WTC11 (cell line): ENCODE measurements at regions not wholly inside any gene's neighbourhood (a gene's known extent, or its start where the extent isn't known, plus 50 kb on each side); places are given as distances from the start of the nearest gene placed in this dataset.

Source experiments
- ATAC-seq: fragments of 200-7000 bp; cut with Tn5 transposase; 2 replicates; pipeline ENCODE4 v1.10.0; 2021; ENCODE audit warnings: mild to moderate bottlenecking, moderate library complexity
- CTCF ChIA-PET: fragments of 300-600 bp; sonication (Branson Sonifier 250); formaldehyde crosslinking; loops from one replicate; lab custom pipeline; 2021; ENCODE audit warnings: antibody characterized with exemption; lab: Charles Lee
- POLR2A ChIA-PET: fragments of 350-600 bp; sonication (Branson Sonifier 250); formaldehyde crosslinking; loops from one replicate; lab custom pipeline; 2021; ENCODE audit warnings: antibody characterized with exemption; lab: Charles Lee
- DNase-seq: peaks from one replicate; pipeline ENCODE4 v3.0.0; 2021; ENCODE audit warnings: low spot score
- H3K27ac Mint-ChIP-seq: 2 replicates; pipeline ENCODE4 v1.8.0; 2021; ENCODE audit warnings: mixed read lengths
- H3K27me3 Mint-ChIP-seq: 2 replicates; pipeline ENCODE4 v1.8.0; 2021; ENCODE audit warnings: low read depth, mild to moderate bottlenecking, moderate library complexity, mixed read lengths
- H3K36me3 Mint-ChIP-seq: 2 replicates; pipeline ENCODE4 v1.8.0; 2021; ENCODE audit warnings: mixed read lengths
- H3K4me1 Mint-ChIP-seq: 2 replicates; pipeline ENCODE4 v1.8.0; 2022; ENCODE audit warnings: mixed read lengths
- H3K4me3 Mint-ChIP-seq: 2 replicates; pipeline ENCODE4 v1.8.0; 2021; ENCODE audit warnings: mild to moderate bottlenecking, moderate library complexity, mixed read lengths
- H3K9me3 Mint-ChIP-seq: 2 replicates; pipeline ENCODE4 v1.8.0; 2021; ENCODE audit warnings: mixed read lengths
- ATF6 ChIP-seq: sonication (generic); formaldehyde crosslinking; IDR thresholded peaks from 2 replicates; pipeline ENCODE4 v1.8.1; 2023; ENCODE audit warnings: mild to moderate bottlenecking, missing genetic modification reagents
- ELF4 ChIP-seq: sonication (generic); formaldehyde crosslinking; IDR thresholded peaks from 2 replicates; pipeline ENCODE4 v1.8.1; 2022; ENCODE audit warnings: low read depth, mild to moderate bottlenecking, moderate library complexity, missing genetic modification reagents
- HMGA2 ChIP-seq: fragments of 250-450 bp; sonication (Bioruptor Pico); IDR thresholded peaks from 2 replicates; pipeline ENCODE4 v1.4.0; 2021; ENCODE audit warnings: mild to moderate bottlenecking, moderate library complexity
- IRF1 ChIP-seq: sonication (generic); formaldehyde crosslinking; IDR thresholded peaks from 2 replicates; pipeline ENCODE4 v1.8.0; 2023; ENCODE audit warnings: missing genetic modification reagents
- IRF2 ChIP-seq: sonication (generic); formaldehyde crosslinking; IDR thresholded peaks from 2 replicates; pipeline ENCODE4 v1.8.0; 2022; ENCODE audit warnings: low read depth, missing genetic modification reagents, borderline replicate concordance
- KAT7 ChIP-seq: sonication (generic); formaldehyde crosslinking; IDR thresholded peaks from 2 replicates; pipeline ENCODE4 v1.8.1; 2023; ENCODE audit warnings: missing genetic modification reagents, mild to moderate bottlenecking, borderline replicate concordance
- MXD4 ChIP-seq: fragments of 250-450 bp; sonication (Bioruptor Pico); IDR thresholded peaks from 2 replicates; pipeline ENCODE4 v1.8.0; 2021; ENCODE audit warnings: mild to moderate bottlenecking, moderate library complexity, borderline replicate concordance
- NFATC4 ChIP-seq: fragments of 250-450 bp; sonication (Bioruptor Pico); IDR thresholded peaks from 2 replicates; pipeline ENCODE4 v1.9.0; 2021; ENCODE audit warnings: mild to moderate bottlenecking
- NR1H2 ChIP-seq: sonication (generic); formaldehyde crosslinking; IDR thresholded peaks from 2 replicates; pipeline ENCODE4 v1.9.0; 2021; ENCODE audit warnings: mild to moderate bottlenecking, moderate library complexity, missing genetic modification reagents
- NR3C1 ChIP-seq: sonication (generic); formaldehyde crosslinking; conservative IDR thresholded peaks from 2 replicates; pipeline ENCODE4 v1.8.1; 2023; ENCODE audit warnings: low read depth, mild to moderate bottlenecking, missing genetic modification reagents
- PRDM15 ChIP-seq: sonication (generic); formaldehyde crosslinking; IDR thresholded peaks from 2 replicates; pipeline ENCODE4 v1.8.0; 2022; ENCODE audit warnings: missing genetic modification reagents
- RORB ChIP-seq: fragments of 250-450 bp; sonication (Bioruptor Pico); IDR thresholded peaks from 2 replicates; pipeline ENCODE4 v1.9.0; 2021; ENCODE audit warnings: mild to moderate bottlenecking
- SMAD3 ChIP-seq: sonication (generic); formaldehyde crosslinking; IDR thresholded peaks from 2 replicates; pipeline ENCODE4 v1.8.0; 2022; ENCODE audit warnings: missing genetic modification reagents, mild to moderate bottlenecking, borderline replicate concordance
- ZNF423 ChIP-seq: fragments of 250-450 bp; sonication (Bioruptor Pico); IDR thresholded peaks from 2 replicates; pipeline ENCODE4 v2.1.2; 2022; ENCODE audit warnings: mild to moderate bottlenecking, moderate library complexity
- TF ChIP-seq, protein P1 (sequence below): sonication (generic); formaldehyde crosslinking; IDR thresholded peaks from 2 replicates; pipeline ENCODE4 v1.8.1; 2023; ENCODE audit warnings: mild to moderate bottlenecking, missing genetic modification reagents, moderate library complexity
- TF ChIP-seq, protein P2 (sequence below): sonication (generic); formaldehyde crosslinking; IDR thresholded peaks from 2 replicates; pipeline ENCODE4 v1.8.0; 2022; ENCODE audit warnings: mild to moderate bottlenecking, missing genetic modification reagents
- TF ChIP-seq, protein P3 (sequence below): sonication (generic); formaldehyde crosslinking; IDR thresholded peaks from 2 replicates; pipeline ENCODE4 v1.8.1; 2022; ENCODE audit warnings: low read depth, mild to moderate bottlenecking, moderate library complexity, missing genetic modification reagents, borderline replicate concordance

GRCh38 chr1:24992124-24992760 lies 62.2 kb upstream of the RUNX3 start:
- POLR2A ChIA-PET: interaction anchor here (0.7 kb wide), 1 partner anchor 30 kb away, joined by 3 read pairs; no protein-coding TSS in a partner anchor
- DNase-seq: no peak
- TF ChIP-seq ELF4 (no peak), NR1H2 (CRISPR knock-in tag) (no peak), MXD4 (no peak), PRDM15 (CRISPR knock-in tag) (no peak), KAT7 (CRISPR knock-in tag) (no peak), IRF2 (CRISPR knock-in tag) (no peak), IRF1 (CRISPR knock-in tag) (no peak), SMAD3 (no peak), HMGA2 (CRISPR knock-in tag) (no peak), RORB (CRISPR knock-in tag) (no peak), NR3C1 (no peak), ATF6 (CRISPR knock-in tag) (no peak), ZNF423 (no peak), NFATC4 (no peak)
- TF ChIP-seq, protein P1, sequence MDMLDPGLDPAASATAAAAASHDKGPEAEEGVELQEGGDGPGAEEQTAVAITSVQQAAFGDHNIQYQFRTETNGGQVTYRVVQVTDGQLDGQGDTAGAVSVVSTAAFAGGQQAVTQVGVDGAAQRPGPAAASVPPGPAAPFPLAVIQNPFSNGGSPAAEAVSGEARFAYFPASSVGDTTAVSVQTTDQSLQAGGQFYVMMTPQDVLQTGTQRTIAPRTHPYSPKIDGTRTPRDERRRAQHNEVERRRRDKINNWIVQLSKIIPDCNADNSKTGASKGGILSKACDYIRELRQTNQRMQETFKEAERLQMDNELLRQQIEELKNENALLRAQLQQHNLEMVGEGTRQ (CRISPR knock-in tag): no peak
- TF ChIP-seq, protein P2, sequence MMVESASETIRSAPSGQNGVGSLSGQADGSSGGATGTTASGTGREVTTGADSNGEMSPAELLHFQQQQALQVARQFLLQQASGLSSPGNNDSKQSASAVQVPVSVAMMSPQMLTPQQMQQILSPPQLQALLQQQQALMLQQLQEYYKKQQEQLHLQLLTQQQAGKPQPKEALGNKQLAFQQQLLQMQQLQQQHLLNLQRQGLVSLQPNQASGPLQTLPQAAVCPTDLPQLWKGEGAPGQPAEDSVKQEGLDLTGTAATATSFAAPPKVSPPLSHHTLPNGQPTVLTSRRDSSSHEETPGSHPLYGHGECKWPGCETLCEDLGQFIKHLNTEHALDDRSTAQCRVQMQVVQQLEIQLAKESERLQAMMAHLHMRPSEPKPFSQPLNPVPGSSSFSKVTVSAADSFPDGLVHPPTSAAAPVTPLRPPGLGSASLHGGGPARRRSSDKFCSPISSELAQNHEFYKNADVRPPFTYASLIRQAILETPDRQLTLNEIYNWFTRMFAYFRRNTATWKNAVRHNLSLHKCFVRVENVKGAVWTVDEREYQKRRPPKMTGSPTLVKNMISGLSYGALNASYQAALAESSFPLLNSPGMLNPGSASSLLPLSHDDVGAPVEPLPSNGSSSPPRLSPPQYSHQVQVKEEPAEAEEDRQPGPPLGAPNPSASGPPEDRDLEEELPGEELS: no peak
- TF ChIP-seq, protein P3, sequence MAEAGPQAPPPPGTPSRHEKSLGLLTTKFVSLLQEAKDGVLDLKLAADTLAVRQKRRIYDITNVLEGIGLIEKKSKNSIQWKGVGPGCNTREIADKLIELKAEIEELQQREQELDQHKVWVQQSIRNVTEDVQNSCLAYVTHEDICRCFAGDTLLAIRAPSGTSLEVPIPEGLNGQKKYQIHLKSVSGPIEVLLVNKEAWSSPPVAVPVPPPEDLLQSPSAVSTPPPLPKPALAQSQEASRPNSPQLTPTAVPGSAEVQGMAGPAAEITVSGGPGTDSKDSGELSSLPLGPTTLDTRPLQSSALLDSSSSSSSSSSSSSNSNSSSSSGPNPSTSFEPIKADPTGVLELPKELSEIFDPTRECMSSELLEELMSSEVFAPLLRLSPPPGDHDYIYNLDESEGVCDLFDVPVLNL (CRISPR knock-in tag): no peak
- TF ChIP-seq, all 79 proteins: peak for 0
- no peak for ATAC-seq
- no peaks in the 10 kb centered on the region; the same call in 1 of the 2 replicates for H3K27me3 Mint-ChIP-seq
- H3K4me3 Mint-ChIP-seq: no peak overlapping the region
- CTCF ChIA-PET: interaction anchor here (1.1 kb wide), 1 partner anchor 11 kb away, joined by 4 read pairs; no protein-coding TSS in a partner anchor
- peaks cover 10% of the 10 kb centered on the region for H3K9me3 Mint-ChIP-seq
- H3K4me1 Mint-ChIP-seq: peaks cover 12% of the 10 kb centered on the region
- no peaks in the 10 kb centered on the region for H3K36me3 Mint-ChIP-seq
- H3K27ac Mint-ChIP-seq: no peak overlapping the region
